ENCODE measurements at regions not wholly inside any gene's neighbourhood (a gene's known extent, or its start where the extent isn't known, plus 50 kb on each side); places are given as distances from the start of the nearest gene placed in this dataset.

GRCh38 chr13:104832231-104832630 is 1703.2 kb downstream of the EFNB2 start:
- DNase-seq (ENCODE audit: low spot score) = no peak
- Histone ChIP-seq H3K4me3 (no peak overlapping the region), H3K36me3 (no peaks in the 10 kb centered on the region), H3K27me3 (no peaks in the 10 kb centered on the region), H3K27ac (no peak overlapping the region), H3K9me3 (no peaks in the 10 kb centered on the region), H3K4me1 (no peaks in the 10 kb centered on the region)
- TF ChIP-seq, protein P1, sequence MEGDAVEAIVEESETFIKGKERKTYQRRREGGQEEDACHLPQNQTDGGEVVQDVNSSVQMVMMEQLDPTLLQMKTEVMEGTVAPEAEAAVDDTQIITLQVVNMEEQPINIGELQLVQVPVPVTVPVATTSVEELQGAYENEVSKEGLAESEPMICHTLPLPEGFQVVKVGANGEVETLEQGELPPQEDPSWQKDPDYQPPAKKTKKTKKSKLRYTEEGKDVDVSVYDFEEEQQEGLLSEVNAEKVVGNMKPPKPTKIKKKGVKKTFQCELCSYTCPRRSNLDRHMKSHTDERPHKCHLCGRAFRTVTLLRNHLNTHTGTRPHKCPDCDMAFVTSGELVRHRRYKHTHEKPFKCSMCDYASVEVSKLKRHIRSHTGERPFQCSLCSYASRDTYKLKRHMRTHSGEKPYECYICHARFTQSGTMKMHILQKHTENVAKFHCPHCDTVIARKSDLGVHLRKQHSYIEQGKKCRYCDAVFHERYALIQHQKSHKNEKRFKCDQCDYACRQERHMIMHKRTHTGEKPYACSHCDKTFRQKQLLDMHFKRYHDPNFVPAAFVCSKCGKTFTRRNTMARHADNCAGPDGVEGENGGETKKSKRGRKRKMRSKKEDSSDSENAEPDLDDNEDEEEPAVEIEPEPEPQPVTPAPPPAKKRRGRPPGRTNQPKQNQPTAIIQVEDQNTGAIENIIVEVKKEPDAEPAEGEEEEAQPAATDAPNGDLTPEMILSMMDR (IDR thresholded peaks at IDR 0.05) = no peak

DNA sequence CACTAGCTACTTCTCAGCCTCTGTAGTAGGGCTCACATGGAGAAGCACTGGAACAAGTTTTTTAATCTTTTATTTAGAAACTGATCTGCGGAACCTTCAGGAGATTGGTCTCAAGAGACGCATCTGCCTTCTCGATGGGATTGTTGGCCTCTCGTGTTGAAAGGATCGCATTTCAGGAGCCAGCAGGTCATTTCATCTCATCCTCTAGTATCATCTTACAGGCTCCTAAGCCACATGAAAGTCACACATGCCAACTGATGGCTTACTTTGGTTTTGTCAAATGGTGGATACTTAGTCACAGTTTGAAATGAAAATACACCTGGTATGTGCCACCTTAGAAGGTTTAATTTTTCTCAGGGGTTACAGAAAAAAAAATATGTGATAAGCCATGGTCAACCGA is 1703.6 kb downstream of the EFNB2 start:
- Histone ChIP-seq H3K27ac (no peak overlapping the region), H3K36me3 (no peaks in the 10 kb centered on the region), H3K9me3 (no peaks in the 10 kb centered on the region), H3K4me1 (no peaks in the 10 kb centered on the region), H3K4me3 (no peak overlapping the region), H3K27me3 (no peaks in the 10 kb centered on the region)
- no peak for DNase-seq (ENCODE audit: low spot score)
- TF ChIP-seq, protein P1 (IDR thresholded peaks at IDR 0.05) = no peak

DNA sequence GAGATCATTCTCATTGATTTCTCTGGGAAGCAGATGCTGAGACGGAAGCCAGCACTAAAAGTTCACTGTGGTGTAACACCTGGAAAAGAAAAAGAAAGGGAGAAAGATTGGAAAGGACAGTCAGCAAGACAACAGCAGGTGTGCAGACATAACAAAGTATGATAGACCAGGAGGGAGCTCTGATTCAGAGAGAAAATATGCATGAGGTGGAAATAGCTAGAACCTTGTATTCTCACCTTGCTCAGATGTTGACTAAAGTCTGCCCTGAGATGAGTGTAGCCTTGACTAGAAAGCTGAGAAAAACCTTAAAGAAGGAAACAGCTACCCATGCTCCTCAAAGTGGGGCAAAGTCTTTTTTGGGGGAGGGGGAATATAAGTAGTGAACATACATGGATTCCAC is 1711.8 kb downstream of the EFNB2 start:
- Histone ChIP-seq H3K36me3 (no peaks in the 10 kb centered on the region), H3K9me3 (no peaks in the 10 kb centered on the region), H3K4me1 (no peaks in the 10 kb centered on the region), H3K4me3 (no peak overlapping the region), H3K27ac (no peak overlapping the region), H3K27me3 (no peaks in the 10 kb centered on the region)
- TF ChIP-seq, protein P1 (IDR thresholded peaks at IDR 0.05) = no peak
- DNase-seq (ENCODE audit: low spot score) = no peak

DNA sequence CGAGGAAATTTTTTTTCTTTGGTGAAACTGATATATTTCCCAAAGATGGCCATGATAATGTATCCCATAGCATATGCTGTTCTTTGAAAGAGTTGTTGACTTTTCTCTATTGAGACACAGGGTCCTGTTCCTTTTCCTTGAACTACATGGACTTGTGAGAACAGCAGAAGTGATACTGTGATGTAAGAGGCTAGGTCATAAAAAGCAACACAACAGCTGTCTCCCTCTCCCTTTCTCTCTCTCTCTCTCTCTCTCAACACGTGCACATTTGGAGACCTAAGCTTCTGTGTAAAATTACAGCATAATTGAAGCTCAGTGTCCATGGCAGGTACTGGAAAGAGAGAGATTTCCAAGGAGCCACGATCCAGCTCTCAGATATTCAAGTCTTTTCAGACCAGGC is 1712.4 kb downstream of the EFNB2 start:
- TF ChIP-seq, protein P1 (IDR thresholded peaks at IDR 0.05) = no peak
- no peak for DNase-seq (ENCODE audit: low spot score)
- Histone ChIP-seq H3K36me3 (no peaks in the 10 kb centered on the region), H3K4me1 (no peaks in the 10 kb centered on the region), H3K9me3 (no peaks in the 10 kb centered on the region), H3K4me3 (no peak overlapping the region), H3K27ac (no peak overlapping the region), H3K27me3 (no peaks in the 10 kb centered on the region)

- Histone ChIP-seq H3K4me1 (no peaks in the 10 kb centered on the region), H3K27me3 (no peaks in the 10 kb centered on the region), H3K27ac (no peak overlapping the region), H3K4me3 (no peak overlapping the region), H3K9me3 (no peaks in the 10 kb centered on the region), H3K36me3 (no peaks in the 10 kb centered on the region)
- TF ChIP-seq, protein P1 (IDR thresholded peaks at IDR 0.05) = no peak
- no peak for DNase-seq (ENCODE audit: low spot score)
These were observed 1718.2 kb downstream of the EFNB2 start for GRCh38 chr13:104817271-104817670.

GRCh38 chr13:104816726-104817125 is 1718.7 kb downstream of the EFNB2 start:
- Histone ChIP-seq H3K9me3 (no peaks in the 10 kb centered on the region), H3K4me3 (no peak overlapping the region), H3K36me3 (no peaks in the 10 kb centered on the region), H3K27me3 (no peaks in the 10 kb centered on the region), H3K4me1 (no peaks in the 10 kb centered on the region), H3K27ac (no peak overlapping the region)
- TF ChIP-seq, protein P1 (IDR thresholded peaks at IDR 0.05) = no peak
- no peak for DNase-seq (ENCODE audit: low spot score)

All from right atrium auricular region (tissue), 2 donors.